GM21717 (cell line): ENCODE measurements at regions not wholly inside any gene's neighbourhood (a gene's known extent, or its start where the extent isn't known, plus 50 kb on each side); places are given as distances from the start of the nearest gene placed in this dataset.
"Not testable (repeated sequence)": the region's sequence is repeated elsewhere in the genome, so short reads cannot be mapped to it uniquely, and the experiment has no call there.

ENCODE experiments used
- ATAC-seq: cut with Tn5 transposase; IDR thresholded peaks from one replicate; pipeline ENCODE4 v1.9.1; 2021; ENCODE audit warnings: mild to moderate bottlenecking, moderate library complexity; ENCODE audit not compliant: unreplicated experiment

- no peak for ATAC-seq
Measured at GRCh38 chr2:144671695-144672455, 152.0 kb upstream of the ZEB2 start.

- no peak for ATAC-seq
Measured at GRCh38 chr2:144670738-144671137, 150.8 kb upstream of the ZEB2 start.

GRCh38 chr2:144670080-144670479 lies 150.2 kb upstream of the ZEB2 start:
- ATAC-seq, result no peak

- no peak for ATAC-seq
Measured at GRCh38 chr2:144669196-144669987, 149.5 kb upstream of the ZEB2 start.

- no peak for ATAC-seq
Measured at GRCh38 chr2:144668493-144669110, 148.7 kb upstream of the ZEB2 start.

- no peak for ATAC-seq
Measured at GRCh38 chr2:144666032-144666431, 146.1 kb upstream of the ZEB2 start.

- ATAC-seq, result no peak
Measured at GRCh38 chr2:144663207-144663606, 143.3 kb upstream of the ZEB2 start.

GRCh38 chr2:144660518-144661316 lies 140.8 kb upstream of the ZEB2 start:
- no peak for ATAC-seq

GRCh38 chr2:144659731-144660275 lies 139.9 kb upstream of the ZEB2 start:
- no peak for ATAC-seq

GRCh38 chr2:144654523-144654922 lies 134.6 kb upstream of the ZEB2 start:
- ATAC-seq, result no peak

- ATAC-seq, result no peak
Measured at GRCh38 chr2:144650907-144651306, 131.0 kb upstream of the ZEB2 start.

GRCh38 chr2:144648837-144649465 lies 129.0 kb upstream of the ZEB2 start:
- ATAC-seq, result no peak

GRCh38 chr2:144645083-144645778 lies 125.3 kb upstream of the ZEB2 start:
- ATAC-seq, result no peak

- no peak for ATAC-seq
Measured at GRCh38 chr2:144644549-144644948, 124.6 kb upstream of the ZEB2 start.

- no peak for ATAC-seq
Measured at GRCh38 chr2:144643537-144644336, 123.8 kb upstream of the ZEB2 start.

- ATAC-seq, result no peak
Measured at GRCh38 chr2:144642856-144643255, 122.9 kb upstream of the ZEB2 start.

GRCh38 chr2:144642131-144642530 lies 122.2 kb upstream of the ZEB2 start:
- no peak for ATAC-seq

GRCh38 chr2:144638250-144638649 lies 118.3 kb upstream of the ZEB2 start:
- not testable (repeated sequence) for ATAC-seq

- not testable (repeated sequence) for ATAC-seq
Measured at GRCh38 chr2:144636860-144637259, 116.9 kb upstream of the ZEB2 start.
